HL-60 (cell line): ENCODE measurements at regions not wholly inside any gene's neighbourhood (a gene's known extent, or its start where the extent isn't known, plus 50 kb on each side); places are given as distances from the start of the nearest gene placed in this dataset.

Source experiments
- DNase-seq, 2 experiments: peaks; one replicate each; pipeline ENCODE4 v3.0.0-alpha.2; 2010 to 2020; ENCODE audit warnings: low read depth in 1 of 2, low spot score in 1 of 2
- H3K27ac ChIP-seq: fragments of 250-450 bp; sonication (Bioruptor Pico); replicated peaks from 2 replicates; pipeline ENCODE4 v1.5.1; 2020; ENCODE audit warnings: mild to moderate bottlenecking, moderate library complexity
- H3K27me3 ChIP-seq: fragments of 250-450 bp; sonication (Bioruptor Pico); 2 replicates; pipeline ENCODE4 v1.5.1; 2021; ENCODE audit warnings: mild to moderate bottlenecking, moderate library complexity; ENCODE audit not compliant: insufficient read depth, poor library complexity, severe bottlenecking
- H3K4me3 ChIP-seq: replicated peaks from 2 replicates; pipeline ENCODE4 v1.5.1; 2011; ENCODE audit warnings: mild to moderate bottlenecking, control low read depth, low read length; ENCODE audit not compliant: insufficient read depth
- GABPA ChIP-seq: IDR thresholded peaks from 2 replicates; pipeline ENCODE4 v1.6.1; 2012; ENCODE audit warnings: low read depth
- POLR2AphosphoS5 ChIP-seq: IDR thresholded peaks from 2 replicates; pipeline ENCODE4 v1.6.1; 2012; ENCODE audit warnings: low read depth
- REST ChIP-seq: IDR thresholded peaks from 2 replicates; pipeline ENCODE4 v1.6.1; 2012; ENCODE audit warnings: low read depth; ENCODE audit not compliant: insufficient replicate concordance
- SPI1 ChIP-seq: IDR thresholded peaks from 2 replicates; pipeline ENCODE4 v1.6.1; 2012; ENCODE audit warnings: low read depth, mild to moderate bottlenecking, borderline replicate concordance
- TF ChIP-seq, protein P1 (sequence below): IDR thresholded peaks from one replicate; pipeline ENCODE4 v1.5.1; 2011; ENCODE audit warnings: low read length, control low read depth, inconsistent platforms; ENCODE audit not compliant: insufficient read depth

- Histone ChIP-seq H3K4me3 (no peak overlapping the region), H3K27me3 (no peaks in the 10 kb centered on the region), H3K27ac (no peak overlapping the region)
- DNase-seq: no peak
- no peak for TF ChIP-seq SPI1
- TF ChIP-seq REST: no peak
- TF ChIP-seq GABPA: no peak
- TF ChIP-seq, protein P1, sequence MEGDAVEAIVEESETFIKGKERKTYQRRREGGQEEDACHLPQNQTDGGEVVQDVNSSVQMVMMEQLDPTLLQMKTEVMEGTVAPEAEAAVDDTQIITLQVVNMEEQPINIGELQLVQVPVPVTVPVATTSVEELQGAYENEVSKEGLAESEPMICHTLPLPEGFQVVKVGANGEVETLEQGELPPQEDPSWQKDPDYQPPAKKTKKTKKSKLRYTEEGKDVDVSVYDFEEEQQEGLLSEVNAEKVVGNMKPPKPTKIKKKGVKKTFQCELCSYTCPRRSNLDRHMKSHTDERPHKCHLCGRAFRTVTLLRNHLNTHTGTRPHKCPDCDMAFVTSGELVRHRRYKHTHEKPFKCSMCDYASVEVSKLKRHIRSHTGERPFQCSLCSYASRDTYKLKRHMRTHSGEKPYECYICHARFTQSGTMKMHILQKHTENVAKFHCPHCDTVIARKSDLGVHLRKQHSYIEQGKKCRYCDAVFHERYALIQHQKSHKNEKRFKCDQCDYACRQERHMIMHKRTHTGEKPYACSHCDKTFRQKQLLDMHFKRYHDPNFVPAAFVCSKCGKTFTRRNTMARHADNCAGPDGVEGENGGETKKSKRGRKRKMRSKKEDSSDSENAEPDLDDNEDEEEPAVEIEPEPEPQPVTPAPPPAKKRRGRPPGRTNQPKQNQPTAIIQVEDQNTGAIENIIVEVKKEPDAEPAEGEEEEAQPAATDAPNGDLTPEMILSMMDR: no peak
- no peak for TF ChIP-seq POLR2AphosphoS5
Observed at GRCh38 chr15:31811641-31812040, 218.7 kb upstream of the CHRNA7 start.

- Histone ChIP-seq H3K27ac (no peak overlapping the region), H3K27me3 (no peaks in the 10 kb centered on the region), H3K4me3 (no peak overlapping the region)
- TF ChIP-seq SPI1 (no peak), REST (no peak), GABPA (no peak)
- TF ChIP-seq, protein P1: no peak
- DNase-seq: no peak
Observed at GRCh38 chr15:31814082-31814481, 216.2 kb upstream of the CHRNA7 start.

- Histone ChIP-seq H3K4me3 (no peak overlapping the region), H3K27me3 (no peaks in the 10 kb centered on the region), H3K27ac (no peak overlapping the region)
- TF ChIP-seq GABPA (no peak), POLR2AphosphoS5 (no peak), REST (no peak)
- TF ChIP-seq, protein P1: no peak
- no peak for DNase-seq
Observed at GRCh38 chr15:31815411-31816155, 214.7 kb upstream of the CHRNA7 start.
